ENCODE measurements at regions not wholly inside any gene's neighbourhood (a gene's known extent, or its start where the extent isn't known, plus 50 kb on each side); places are given as distances from the start of the nearest gene placed in this dataset.
A peak's percentile ranks its signal among the peaks of the same experiment; 100 is the strongest.

GRCh38 chr2:200042944-200043343 lies 87.6 kb downstream of the MAIP1 start:
- no peaks in the 10 kb centered on the region for H3K79me2 ChIP-seq
- H3K27ac ChIP-seq = no peak overlapping the region
- TF ChIP-seq CTCF (IDR thresholded peaks at IDR 0.05) = no peak
- peaks cover 11% of the 10 kb centered on the region for H3K4me1 ChIP-seq
- no peaks in the 10 kb centered on the region for H3K36me3 ChIP-seq (ENCODE audit: control insufficient read depth, insufficient read depth, low read length)
- H2AFZ ChIP-seq = no peak overlapping the region
- H3K4me2 ChIP-seq (ENCODE audit: low read length) = no peak overlapping the region
- no peaks in the 10 kb centered on the region for H3K27me3 ChIP-seq (ENCODE audit: control insufficient read depth, insufficient read depth, low read length)
- no peaks in the 10 kb centered on the region for H3K9me3 ChIP-seq (ENCODE audit: control insufficient read depth, low read length)
- no peak overlapping the region for H3K4me3 ChIP-seq (ENCODE audit: low read depth, low read length)
- H3K9ac ChIP-seq = no peak overlapping the region

- Histone ChIP-seq H3K27me3 (ENCODE audit: control insufficient read depth, insufficient read depth, low read length) (no peaks in the 10 kb centered on the region), H3K27ac (no peak overlapping the region), H3K4me2 (ENCODE audit: low read length) (no peak overlapping the region), H3K9ac (no peak overlapping the region), H2AFZ (no peak overlapping the region), H3K4me1 (peaks cover 11% of the 10 kb centered on the region), H3K36me3 (ENCODE audit: control insufficient read depth, insufficient read depth, low read length) (no peaks in the 10 kb centered on the region), H3K9me3 (ENCODE audit: control insufficient read depth, low read length) (no peaks in the 10 kb centered on the region), H3K79me2 (no peaks in the 10 kb centered on the region), H3K4me3 (ENCODE audit: low read depth, low read length) (no peak overlapping the region)
- TF ChIP-seq CTCF (IDR thresholded peaks at IDR 0.05) = no peak
Measured at GRCh38 chr2:200044453-200044852, 89.1 kb downstream of the MAIP1 start.

GRCh38 chr2:200048421-200048820 lies 93.0 kb downstream of the MAIP1 start:
- TF ChIP-seq CTCF (IDR thresholded peaks at IDR 0.05) = no peak
- H3K9ac ChIP-seq = no peak overlapping the region

GRCh38 chr2:200049086-200049485 lies 93.7 kb downstream of the MAIP1 start:
- no peak overlapping the region for H2AFZ ChIP-seq
- no peaks in the 10 kb centered on the region for H3K9me3 ChIP-seq (ENCODE audit: control insufficient read depth, low read length)
- H3K27me3 ChIP-seq (ENCODE audit: control insufficient read depth, insufficient read depth, low read length) = no peaks in the 10 kb centered on the region
- no peak overlapping the region for H3K9ac ChIP-seq
- TF ChIP-seq CTCF (IDR thresholded peaks at IDR 0.05) = no peak
- no peaks in the 10 kb centered on the region for H3K79me2 ChIP-seq
- H3K27ac ChIP-seq = no peak overlapping the region
- no peak overlapping the region for H3K4me3 ChIP-seq (ENCODE audit: low read depth, low read length)
- H3K36me3 ChIP-seq (ENCODE audit: control insufficient read depth, insufficient read depth, low read length) = no peaks in the 10 kb centered on the region
- no peaks in the 10 kb centered on the region for H3K4me1 ChIP-seq
- peak overlapping the region; percentile 43 for H3K4me2 ChIP-seq (ENCODE audit: low read length)

More at GRCh38 chr2:200048421-200048820, 93.0 kb downstream of the MAIP1 start:
- no peaks in the 10 kb centered on the region for H3K9me3 ChIP-seq (ENCODE audit: control insufficient read depth, low read length)
- H3K79me2 ChIP-seq = no peaks in the 10 kb centered on the region
- no peaks in the 10 kb centered on the region for H3K27me3 ChIP-seq (ENCODE audit: control insufficient read depth, insufficient read depth, low read length)
- H3K27ac ChIP-seq = no peak overlapping the region
- peak overlapping the region; percentile 6 for H2AFZ ChIP-seq
- H3K4me1 ChIP-seq = no peaks in the 10 kb centered on the region
- H3K4me3 ChIP-seq (ENCODE audit: low read depth, low read length) = no peak overlapping the region
- no peaks in the 10 kb centered on the region for H3K36me3 ChIP-seq (ENCODE audit: control insufficient read depth, insufficient read depth, low read length)
- no peak overlapping the region for H3K4me2 ChIP-seq (ENCODE audit: low read length)

GRCh38 chr2:200050921-200051610 lies 95.7 kb downstream of the MAIP1 start:
- Histone ChIP-seq H3K4me2 (ENCODE audit: low read length) (no peak overlapping the region), H3K9me3 (ENCODE audit: control insufficient read depth, low read length) (no peaks in the 10 kb centered on the region), H3K27ac (no peak overlapping the region), H3K4me1 (no peaks in the 10 kb centered on the region), H3K79me2 (no peaks in the 10 kb centered on the region), H3K36me3 (ENCODE audit: control insufficient read depth, insufficient read depth, low read length) (no peaks in the 10 kb centered on the region), H3K4me3 (ENCODE audit: low read depth, low read length) (no peak overlapping the region), H3K27me3 (ENCODE audit: control insufficient read depth, insufficient read depth, low read length) (no peaks in the 10 kb centered on the region), H3K9ac (no peak overlapping the region), H2AFZ (no peak overlapping the region)
- no peak for TF ChIP-seq CTCF (IDR thresholded peaks at IDR 0.05)

Measured in parathyroid adenoma (tissue), 2 donors.